HCT116 (cell line): ENCODE measurements at regions not wholly inside any gene's neighbourhood (a gene's known extent, or its start where the extent isn't known, plus 50 kb on each side); places are given as distances from the start of the nearest gene placed in this dataset.

Source experiments
- ATAC-seq: fragments of 200-7000 bp; cut with Tn5 transposase; 2 replicates; pipeline ENCODE4 v1.9.1; 2020; ENCODE audit warnings: mild to moderate bottlenecking, moderate library complexity
- BruUV-seq: library from RNA; stranded (reverse); fragments of 400-500 nt; replicated peaks from 2 replicates; lab custom pipeline; 2021; lab: Mats Ljungman, UMichigan
- CTCF ChIA-PET: fragments of 300-600 bp; sonication (Branson Sonifier 250); formaldehyde crosslinking; loops from one replicate; lab custom pipeline; 2021; ENCODE audit warnings: antibody characterized with exemption; lab: Charles Lee
- POLR2A ChIA-PET: fragments of 300-600, 350-600 bp; sonication (Branson Sonifier 250); formaldehyde crosslinking; loops from one replicate; lab custom pipeline; 2021; ENCODE audit warnings: antibody characterized with exemption; lab: Charles Lee
- RAD21 ChIA-PET, 2 experiments: fragments of 300-600 bp; sonication (Branson Sonifier 250); formaldehyde crosslinking; loops; one replicate each; lab custom pipeline; 2023; ENCODE audit warnings: low total read pairs in 2 of 2; ENCODE audit not compliant: uncharacterized antibody in 2 of 2, unreplicated experiment in 2 of 2, low non-redundant PET in 1 of 2; lab: Charles Lee
- DNase-seq: peaks from one replicate; pipeline ENCODE4 v3.0.0-alpha.2; 2010; ENCODE audit warnings: low read depth, low spot score
- H2AFZ ChIP-seq: fragments of 200-600 bp; shearing (Covaris generic), sonication (generic); 2 replicates; pipeline ENCODE4 v1.6.1; 2017; ENCODE audit warnings: low read depth, mixed run types, mixed read lengths, antibody characterized with exemption, low read length; ENCODE audit not compliant: poor library complexity, severe bottlenecking
- H3K27ac ChIP-seq: 2 replicates; pipeline ENCODE4 v1.5.1; 2012; ENCODE audit warnings: low read depth, low read length
- H3K27me3 ChIP-seq: fragments of 200-600 bp; sonication (generic); 2 replicates; pipeline ENCODE4 v1.6.1; 2016; ENCODE audit warnings: mixed run types, low read length, mixed read lengths; ENCODE audit not compliant: insufficient read depth
- H3K36me3 ChIP-seq, 2 experiments: fragments of 200-500 bp in 1 of 2; fragments of 200-600 bp in 1 of 2; sonication (Bioruptor generic) in 1 of 2; sonication (generic) in 1 of 2; 2 replicates each; pipeline versions ENCODE4 v1.5.1 to v1.6.1; 2014 to 2016; ENCODE audit warnings: low read length in 2 of 2, inconsistent platforms in 1 of 2, mixed read lengths in 1 of 2, mixed run types in 1 of 2; ENCODE audit not compliant: insufficient read depth in 2 of 2, control insufficient read depth in 1 of 2
- H3K4me1 ChIP-seq, 2 experiments: fragments of 200-600 bp in 1 of 2; sonication (generic) in 1 of 2; 2 replicates each; pipeline versions ENCODE4 v1.5.1 to v1.6.1; 2012 to 2017; ENCODE audit warnings: low read length in 2 of 2, inconsistent platforms in 1 of 2, mild to moderate bottlenecking in 1 of 2, mixed read lengths in 1 of 2, mixed run types in 1 of 2, moderate library complexity in 1 of 2; ENCODE audit not compliant: insufficient read depth in 2 of 2, control insufficient read depth in 1 of 2
- H3K4me2 ChIP-seq: fragments of 200-600 bp; sonication (generic); 2 replicates; pipeline ENCODE4 v1.6.1; 2017; ENCODE audit warnings: mixed run types, low read length, mixed read lengths
- H3K4me3 ChIP-seq, 2 experiments: fragments of 200-600 bp in 1 of 2; sonication (generic) in 1 of 2; replicated peaks in 1 of 2; 2 replicates each; pipeline ENCODE4 v1.5.1; 2011 to 2016; ENCODE audit warnings: low read length in 2 of 2, control low read depth in 1 of 2, low read depth in 1 of 2, mild to moderate bottlenecking in 1 of 2, mixed read lengths in 1 of 2, mixed run types in 1 of 2
- H3K79me2 ChIP-seq: fragments of 200-600 bp; sonication (generic); 2 replicates; pipeline ENCODE4 v1.6.1; 2017; ENCODE audit warnings: mild to moderate bottlenecking, mixed run types, low read length, moderate library complexity, mixed read lengths; ENCODE audit not compliant: insufficient read depth
- H3K9ac ChIP-seq: fragments of 200-600 bp; sonication (generic); 2 replicates; pipeline ENCODE4 v1.6.1; 2016; ENCODE audit warnings: low read length, mixed read lengths
- H3K9me2 ChIP-seq: fragments of 200-600 bp; sonication (generic), shearing (Covaris generic); 2 replicates; pipeline ENCODE4 v1.6.1; 2017; ENCODE audit warnings: mixed run types, mild to moderate bottlenecking, moderate library complexity; ENCODE audit not compliant: insufficient read depth
- H3K9me3 ChIP-seq, 2 experiments: fragments of 200-500 bp in 1 of 2; fragments of 200-600 bp in 1 of 2; sonication (Bioruptor generic) in 1 of 2; sonication (generic) in 1 of 2; 2 replicates each; pipeline ENCODE4 v1.6.1; 2014 to 2017; ENCODE audit warnings: low read length in 2 of 2, mixed read lengths in 2 of 2, inconsistent platforms in 1 of 2, low read depth in 1 of 2, mild to moderate bottlenecking in 1 of 2, mixed run types in 1 of 2, moderate library complexity in 1 of 2; ENCODE audit not compliant: control insufficient read depth in 1 of 2, insufficient read depth in 1 of 2
- H4K20me1 ChIP-seq: fragments of 200-600 bp; sonication (generic), shearing (Covaris generic); 2 replicates; pipeline ENCODE4 v1.6.1; 2017; ENCODE audit warnings: mixed run types, mild to moderate bottlenecking, moderate library complexity; ENCODE audit not compliant: insufficient read depth
- CEBPB ChIP-seq: IDR thresholded peaks from 2 replicates; pipeline ENCODE4 v1.6.1; 2012; ENCODE audit warnings: low read depth
- EZH2phosphoT487 ChIP-seq: fragments of 200-600 bp; IDR thresholded peaks from 2 replicates; pipeline ENCODE4 v1.6.1; 2018; ENCODE audit warnings: antibody characterized with exemption, borderline replicate concordance
- MAX ChIP-seq: IDR thresholded peaks from 2 replicates; pipeline ENCODE4 v1.6.1; 2012
- POLR2A ChIP-seq: IDR thresholded peaks from 2 replicates; pipeline ENCODE4 v1.7.0; 2011; ENCODE audit warnings: borderline replicate concordance; ENCODE audit not compliant: insufficient read depth, insufficient read length; ENCODE audit errors: extremely low read depth
- POLR2AphosphoS5 ChIP-seq: IDR thresholded peaks from 2 replicates; pipeline ENCODE4 v1.6.1; 2011; ENCODE audit warnings: mild to moderate bottlenecking, low read depth, low read length, moderate library complexity
- SIN3A ChIP-seq: IDR thresholded peaks from 2 replicates; pipeline ENCODE4 v1.6.1; 2012; ENCODE audit warnings: low read depth
- TCF7L2 ChIP-seq: IDR thresholded peaks from 2 replicates; pipeline ENCODE4 v1.7.0; 2011; ENCODE audit warnings: borderline replicate concordance, inconsistent platforms; ENCODE audit not compliant: insufficient read depth, insufficient read length; ENCODE audit errors: extremely low read depth
- ZBTB33 ChIP-seq: IDR thresholded peaks from 2 replicates; pipeline ENCODE4 v1.6.1; 2011; ENCODE audit warnings: mild to moderate bottlenecking, low read length, moderate library complexity; ENCODE audit not compliant: insufficient replicate concordance; ENCODE audit errors: extremely low read depth
- intact Hi-C: fragments of 100-400 bp; cut with micrococcal nuclease; formaldehyde crosslinking; loops from 2 replicates; pipeline ENCODE4 v1.10.0; 2022

GRCh38 chr11:8838248-8838647 is 72.7 kb upstream of the AKIP1 start:
- no peaks in the 10 kb centered on the region for H3K9me3 ChIP-seq
- no peaks in the 10 kb centered on the region for H3K79me2 ChIP-seq
- no peaks in the 10 kb centered on the region for H3K36me3 ChIP-seq
- H3K4me2 ChIP-seq, result no peak overlapping the region
- no peak for TF ChIP-seq POLR2AphosphoS5
- no peak for TF ChIP-seq ZBTB33
- no peak for TF ChIP-seq EZH2phosphoT487
- TF ChIP-seq TCF7L2, result no peak
- TF ChIP-seq SIN3A, result no peak
- TF ChIP-seq POLR2A, result no peak
- TF ChIP-seq CEBPB, result no peak
- no peak for TF ChIP-seq MAX
- no peak overlapping the region for H2AFZ ChIP-seq
- no peaks in the 10 kb centered on the region for H3K9me2 ChIP-seq
- no peaks in the 10 kb centered on the region for H4K20me1 ChIP-seq
- ChIA-PET POLR2A (no interaction called here), RAD21 (no interaction called here), CTCF (no interaction called here)
- DNase-seq (no peak), ATAC-seq (no peak)
- H3K27ac ChIP-seq, result no peak overlapping the region
- H3K27me3 ChIP-seq, result no peaks in the 10 kb centered on the region
- no peak overlapping the region for H3K4me3 ChIP-seq
- H3K4me1 ChIP-seq, result peaks cover 7 to 12% of the 10 kb centered on the region in 2 experiments; a peak in 2 of 4 replicates
- intact Hi-C loops, result no loop called here
- no TSS peak for BruUV-seq
- H3K9ac ChIP-seq, result no peak overlapping the region
